ENCODE measurements at regions not wholly inside any gene's neighbourhood (a gene's known extent, or its start where the extent isn't known, plus 50 kb on each side); places are given as distances from the start of the nearest gene placed in this dataset.
A peak's percentile ranks its signal among the peaks of the same experiment; 100 is the strongest.

- peaks cover 84% of the 10 kb centered on the region for H3K9me3 Mint-ChIP-seq
- Histone ChIP-seq H4K20me1 (replicated peaks; ENCODE audit: insufficient read depth) (no peaks in the 10 kb centered on the region), H3F3A (replicated peaks; ENCODE audit: low read depth) (no peaks in the 10 kb centered on the region)
Observed at GRCh38 chrX:784829-785228, 154.2 kb downstream of the SHOX start.

More at GRCh38 chrX:784829-785228, 154.2 kb downstream of the SHOX start:
- Histone ChIP-seq H3K4me1 (ENCODE audit: insufficient read depth) (peaks cover 7% of the 10 kb centered on the region), H3K9me2 (ENCODE audit: insufficient read depth) (no peaks in the 10 kb centered on the region), H3K4me3 (no peak overlapping the region), H3K4me2 (no peak overlapping the region), H3K36me3 (ENCODE audit: insufficient read depth) (no peaks in the 10 kb centered on the region), H2AFZ (0 out of 2 replicates have a peak overlapping the region, but pooled peaks have one; percentile 43), H3K79me2 (replicated peaks; ENCODE audit: insufficient read depth) (no peaks in the 10 kb centered on the region), H3K27me3 (ENCODE audit: insufficient read depth) (no peaks in the 10 kb centered on the region), H3K27ac (ENCODE audit: low read depth) (no peak overlapping the region)
- ATAC-seq (no peak), DNase-seq (ENCODE audit: low spot score) (no peak)
- H3K36me3 Mint-ChIP-seq (ENCODE audit: low read depth): peaks cover 19% of the 10 kb centered on the region
- peaks cover 2% of the 10 kb centered on the region for H3K27me3 Mint-ChIP-seq (ENCODE audit: insufficient read depth, low read depth, poor library complexity)
- H3K4me3 Mint-ChIP-seq: no peak overlapping the region
- TF ChIP-seq REST (IDR thresholded peaks at IDR 0.05; ENCODE audit: unreplicated experiment) (no peak), ETS1 (IDR thresholded peaks at IDR 0.05) (no peak), JUNB (IDR thresholded peaks at IDR 0.05; ENCODE audit: unreplicated experiment) (no peak), POLR2AphosphoS5 (IDR thresholded peaks at IDR 0.05; ENCODE audit: low read depth) (no peak), NANOG (IDR thresholded peaks at IDR 0.05; ENCODE audit: borderline replicate concordance) (no peak), ZNF331 (CRISPR knock-in tag; IDR thresholded peaks at IDR 0.05; ENCODE audit: low read depth) (no peak), ZNF462 (CRISPR knock-in tag; IDR thresholded peaks at IDR 0.05) (no peak), STAT1 (IDR thresholded peaks at IDR 0.05; ENCODE audit: unreplicated experiment) (no peak), EZH2 (IDR thresholded peaks at IDR 0.05; ENCODE audit: low read depth, unreplicated experiment) (no peak), CREB1 (CRISPR knock-in tag; IDR thresholded peaks at IDR 0.05; ENCODE audit: low read depth) (no peak)
- H3K27ac Mint-ChIP-seq: no peak overlapping the region
- 0 out of 3 replicates have a peak, but pooled peaks cover 3% of the 10 kb centered on the region for H3K4me1 Mint-ChIP-seq

Data from GM23338 (cell line).